ENCODE measurements at regions not wholly inside any gene's neighbourhood (a gene's known extent, or its start where the extent isn't known, plus 50 kb on each side); places are given as distances from the start of the nearest gene placed in this dataset.
"Not testable (repeated sequence)": the region's sequence is repeated elsewhere in the genome, so short reads cannot be mapped to it uniquely, and the experiment has no call there.

- CTCF ChIA-PET = no interaction called here
- DNase-seq (ENCODE audit: low read depth, low spot score) = no peak
- POLR2A ChIA-PET = no interaction called here
- TF ChIP-seq CTCF (IDR thresholded peaks at IDR 0.05; ENCODE audit: insufficient read depth, low read length, missing control alignments) = no peak
- no peak overlapping the region for H3K4me3 ChIP-seq (ENCODE audit: low read depth, low read length)
Measured at GRCh38 chr2:242057379-242058040, 188.0 kb downstream of the RTP5 start.

GRCh38 chr2:242058116-242058680, 188.7 kb downstream of the RTP5 start:
- POLR2A ChIA-PET = no interaction called here
- CTCF ChIA-PET = no interaction called here
- no peak overlapping the region for H3K4me3 ChIP-seq (ENCODE audit: low read depth, low read length)
- DNase-seq (ENCODE audit: low read depth, low spot score) = no peak
- TF ChIP-seq CTCF (IDR thresholded peaks at IDR 0.05; ENCODE audit: insufficient read depth, low read length, missing control alignments) = no peak

- ChIA-PET POLR2A (no interaction called here), CTCF (no interaction called here)
- DNase-seq (ENCODE audit: low read depth, low spot score) = no peak
- TF ChIP-seq CTCF (IDR thresholded peaks at IDR 0.05; ENCODE audit: insufficient read depth, low read length, missing control alignments) = no peak
- no peak overlapping the region for H3K4me3 ChIP-seq (ENCODE audit: low read depth, low read length)
Measured at GRCh38 chr2:242059566-242059965, 190.0 kb downstream of the RTP5 start.

- DNase-seq (ENCODE audit: low read depth, low spot score) = peak; percentile 36
- POLR2A ChIA-PET = no interaction called here
Measured at GRCh38 chr2:242060212-242060835, 190.8 kb downstream of the RTP5 start.

GRCh38 chr2:242061930-242062329, 192.4 kb downstream of the RTP5 start:
- DNase-seq (ENCODE audit: low read depth, low spot score); H3K4me3 ChIP-seq (ENCODE audit: low read depth, low read length); CTCF ChIA-PET; POLR2A ChIA-PET: not testable (repeated sequence)

More at GRCh38 chr2:242060212-242060835, 190.8 kb downstream of the RTP5 start:
- no peak for TF ChIP-seq CTCF (IDR thresholded peaks at IDR 0.05; ENCODE audit: insufficient read depth, low read length, missing control alignments)
- CTCF ChIA-PET = no interaction called here
- no peak overlapping the region for H3K4me3 ChIP-seq (ENCODE audit: low read depth, low read length)

- CTCF ChIA-PET = no interaction called here
- POLR2A ChIA-PET = no interaction called here
- H3K4me3 ChIP-seq (ENCODE audit: low read depth, low read length) = no peak overlapping the region
- TF ChIP-seq CTCF (IDR thresholded peaks at IDR 0.05; ENCODE audit: insufficient read depth, low read length, missing control alignments) = no peak
- no peak for DNase-seq (ENCODE audit: low read depth, low spot score)
Measured at GRCh38 chr2:242063436-242063835, 193.9 kb downstream of the RTP5 start.

GRCh38 chr2:242063850-242064249, 194.3 kb downstream of the RTP5 start:
- ChIA-PET POLR2A (no interaction called here), CTCF (no interaction called here)

More at GRCh38 chr2:242063850-242064249, 194.3 kb downstream of the RTP5 start:
- DNase-seq (ENCODE audit: low read depth, low spot score) = no peak
- TF ChIP-seq CTCF (IDR thresholded peaks at IDR 0.05; ENCODE audit: insufficient read depth, low read length, missing control alignments) = no peak
- no peak overlapping the region for H3K4me3 ChIP-seq (ENCODE audit: low read depth, low read length)
